ENCODE measurements at regions not wholly inside any gene's neighbourhood (a gene's known extent, or its start where the extent isn't known, plus 50 kb on each side); places are given as distances from the start of the nearest gene placed in this dataset.

GRCh38 chr2:133848111-133848649 lies 279.9 kb upstream of the NCKAP5 start:
- TF ChIP-seq POLR2AphosphoS5 (IDR thresholded peaks at IDR 0.05; ENCODE audit: low read depth, low read length): no peak
- no peak for TF ChIP-seq CTCF (IDR thresholded peaks at IDR 0.05)
- TF ChIP-seq EZH2phosphoT487 (IDR thresholded peaks at IDR 0.05; ENCODE audit: borderline replicate concordance, low read depth): no peak
- TF ChIP-seq MAX (IDR thresholded peaks at IDR 0.05; ENCODE audit: low read depth): no peak
